Suppressor macrophage treated with lipopolysaccharide for 1 hour (primary cell): ENCODE measurements at regions not wholly inside any gene's neighbourhood (a gene's known extent, or its start where the extent isn't known, plus 50 kb on each side); places are given as distances from the start of the nearest gene placed in this dataset.

Experiments used
- DNase-seq, 3 donors: peaks; one replicate each; pipeline ENCODE4 v3.0.0-alpha.2; 2020 to 2022

GRCh38 chr1:93744299-93744988 lies 62.8 kb upstream of the BCAR3 start:
- peak; percentile 45 to 53 (median 49) for DNase-seq

GRCh38 chr1:93743465-93743864 lies 61.8 kb upstream of the BCAR3 start:
- DNase-seq, result no peak

GRCh38 chr1:93740601-93741031 lies 59.0 kb upstream of the BCAR3 start:
- no peak for DNase-seq

- no peak for DNase-seq
Observed at GRCh38 chr1:93740157-93740556, 58.5 kb upstream of the BCAR3 start.

- DNase-seq, result no peak
Observed at GRCh38 chr1:93739472-93739871, 57.8 kb upstream of the BCAR3 start.

- DNase-seq, result no peak
Observed at GRCh38 chr1:93738926-93739325, 57.3 kb upstream of the BCAR3 start.

- DNase-seq, result no peak
Observed at GRCh38 chr1:93738075-93738622, 56.5 kb upstream of the BCAR3 start.

GRCh38 chr1:93735722-93736121 lies 54.1 kb upstream of the BCAR3 start:
- DNase-seq, result no peak

GRCh38 chr1:93734999-93735398 lies 53.4 kb upstream of the BCAR3 start:
- peak in 2 of 3 donors; percentile 31 to 35 for DNase-seq

- no peak for DNase-seq
Observed at GRCh38 chr1:93733340-93733739, 51.7 kb upstream of the BCAR3 start.

- no peak for DNase-seq
Observed at GRCh38 chr1:93732514-93732913, 50.9 kb upstream of the BCAR3 start.
